HEK293 (cell line): ENCODE measurements at regions not wholly inside any gene's neighbourhood (a gene's known extent, or its start where the extent isn't known, plus 50 kb on each side); places are given as distances from the start of the nearest gene placed in this dataset.

Experiments used
- CTCF ChIA-PET: fragments of 350-600 bp; formaldehyde crosslinking; extraction: SDS; loops from one replicate; lab custom pipeline; 2021; ENCODE audit warnings: antibody characterized with exemption; lab: Yijun Ruan, JAX
- POLR2A ChIA-PET: fragments of 300-600 bp; formaldehyde crosslinking; extraction: SDS; loops from one replicate; lab custom pipeline; 2020; ENCODE audit warnings: antibody characterized with exemption, inconsistent platforms; lab: Yijun Ruan, JAX
- H3K27ac ChIP-seq: fragments of 200-500 bp; sonication (Bioruptor generic); 2 replicates; pipeline ENCODE4 v1.5.1; 2014; ENCODE audit warnings: low read depth, low read length, control low read depth, inconsistent platforms; ENCODE audit errors: extremely low read depth
- H3K36me3 ChIP-seq, 2 experiments: fragments of 200-500 bp in 1 of 2; sonication (Bioruptor generic) in 1 of 2; 1 replicate in 1 of 2; 2 replicates in 1 of 2; pipeline ENCODE4 v1.5.1; 2014 to 2017; ENCODE audit warnings: inconsistent platforms in 2 of 2, low read length in 2 of 2; ENCODE audit not compliant: control insufficient read depth in 2 of 2, insufficient read depth in 1 of 2
- H3K4me1 ChIP-seq: fragments of 200-500 bp; sonication (Bioruptor generic); 2 replicates; pipeline ENCODE4 v1.5.1; 2014; ENCODE audit warnings: mild to moderate bottlenecking, low read length, inconsistent platforms; ENCODE audit not compliant: control insufficient read depth, insufficient read depth
- H3K4me3 ChIP-seq: 2 replicates; pipeline ENCODE4 v1.5.1; 2011; ENCODE audit warnings: low read depth, mild to moderate bottlenecking, control low read depth, low read length, moderate library complexity
- H3K9me3 ChIP-seq: fragments of 200-500 bp; sonication (Bioruptor generic); 2 replicates; pipeline ENCODE4 v1.5.1; 2014; ENCODE audit warnings: low read depth, low read length, inconsistent platforms; ENCODE audit not compliant: control insufficient read depth, insufficient read depth
- EGR2 ChIP-seq: fragments of 450-650 bp; formaldehyde crosslinking; IDR thresholded peaks from 2 replicates; pipeline ENCODE4 v1.5.1; 2016; ENCODE audit warnings: low read depth, missing biosample characterization, missing genetic modification characterization
- KLF8 ChIP-seq: fragments of 450-650 bp; formaldehyde crosslinking; IDR thresholded peaks from 2 replicates; pipeline ENCODE4 v1.5.1; 2016; ENCODE audit warnings: missing biosample characterization, missing genetic modification characterization
- KLF9 ChIP-seq: fragments of 450-650 bp; formaldehyde crosslinking; IDR thresholded peaks from 2 replicates; pipeline ENCODE4 v1.5.1; 2016; ENCODE audit warnings: missing biosample characterization, missing genetic modification characterization, low read depth
- PBX3 ChIP-seq: sonication (generic); formaldehyde crosslinking; IDR thresholded peaks from 2 replicates; pipeline ENCODE4 v1.8.1; 2022; ENCODE audit warnings: mild to moderate bottlenecking, moderate library complexity, missing genetic modification reagents
- PRDM6 ChIP-seq: fragments of 450-650 bp; formaldehyde crosslinking; IDR thresholded peaks from 2 replicates; pipeline ENCODE4 v1.5.1; 2017; ENCODE audit warnings: missing biosample characterization, missing genetic modification characterization
- WT1 ChIP-seq: fragments of 450-650 bp; formaldehyde crosslinking; IDR thresholded peaks from 2 replicates; pipeline ENCODE4 v1.5.1; 2016; ENCODE audit warnings: missing biosample characterization, missing genetic modification characterization
- ZBTB11 ChIP-seq: fragments of 450-650 bp; formaldehyde crosslinking; conservative IDR thresholded peaks from 2 replicates; pipeline ENCODE4 v1.5.1; 2016; ENCODE audit warnings: low read depth, missing biosample characterization, missing genetic modification characterization
- ZNF112 ChIP-seq: fragments of 450-650 bp; formaldehyde crosslinking; IDR thresholded peaks from 2 replicates; pipeline ENCODE4 v1.5.0; 2017; ENCODE audit warnings: missing biosample characterization, missing genetic modification characterization
- ZNF138 ChIP-seq: fragments of 450-650 bp; formaldehyde crosslinking; IDR thresholded peaks from 2 replicates; pipeline ENCODE4 v1.5.1; 2016; ENCODE audit warnings: missing biosample characterization, missing genetic modification characterization, borderline replicate concordance
- ZNF169 ChIP-seq: fragments of 450-650 bp; formaldehyde crosslinking; IDR thresholded peaks from 2 replicates; pipeline ENCODE4 v1.5.1; 2016; ENCODE audit warnings: missing biosample characterization, missing genetic modification characterization
- ZNF266 ChIP-seq: fragments of 450-650 bp; formaldehyde crosslinking; IDR thresholded peaks from 2 replicates; pipeline ENCODE4 v1.5.1; 2016; ENCODE audit warnings: missing biosample characterization, missing genetic modification characterization, low read depth
- ZNF391 ChIP-seq: fragments of 450-650 bp; formaldehyde crosslinking; IDR thresholded peaks from 2 replicates; pipeline ENCODE4 v1.5.1; 2016; ENCODE audit warnings: low read depth, missing biosample characterization, missing genetic modification characterization, borderline replicate concordance
- ZNF398 ChIP-seq: fragments of 450-650 bp; formaldehyde crosslinking; IDR thresholded peaks from 2 replicates; pipeline ENCODE4 v1.5.1; 2017; ENCODE audit warnings: missing biosample characterization, missing genetic modification characterization
- ZNF530 ChIP-seq: fragments of 450-650 bp; formaldehyde crosslinking; IDR thresholded peaks from 2 replicates; pipeline ENCODE4 v1.5.1; 2016; ENCODE audit warnings: low read depth, missing biosample characterization, missing genetic modification characterization
- ZNF600 ChIP-seq: fragments of 450-650 bp; formaldehyde crosslinking; IDR thresholded peaks from 2 replicates; pipeline ENCODE4 v1.5.1; 2016; ENCODE audit warnings: missing biosample characterization, missing genetic modification characterization
- ZNF610 ChIP-seq: fragments of 450-650 bp; formaldehyde crosslinking; IDR thresholded peaks from 2 replicates; pipeline ENCODE4 v1.5.1; 2016; ENCODE audit warnings: missing biosample characterization, missing genetic modification characterization, borderline replicate concordance
- ZNF654 ChIP-seq: fragments of 450-650 bp; formaldehyde crosslinking; IDR thresholded peaks from 2 replicates; pipeline ENCODE4 v1.5.1; 2016; ENCODE audit warnings: low read depth, missing biosample characterization, missing genetic modification characterization
- ZNF660 ChIP-seq: fragments of 450-650 bp; IDR thresholded peaks from 2 replicates; pipeline ENCODE4 v1.5.1; 2018; ENCODE audit warnings: missing biosample characterization, mild to moderate bottlenecking, missing genetic modification characterization
- ZNF677 ChIP-seq: fragments of 450-650 bp; IDR thresholded peaks from 2 replicates; pipeline ENCODE4 v1.5.0; 2018; ENCODE audit warnings: missing biosample characterization, mild to moderate bottlenecking, missing genetic modification characterization, moderate library complexity
- ZNF704 ChIP-seq: fragments of 450-650 bp; formaldehyde crosslinking; IDR thresholded peaks from 2 replicates; pipeline ENCODE4 v1.5.1; 2016; ENCODE audit warnings: missing biosample characterization, missing genetic modification characterization
- ZXDB ChIP-seq: fragments of 450-650 bp; formaldehyde crosslinking; IDR thresholded peaks from 2 replicates; pipeline ENCODE4 v1.5.1; 2016; ENCODE audit warnings: missing biosample characterization, missing genetic modification characterization

GRCh38 chr9:111176511-111176910, 138.2 kb upstream of the LPAR1 start (continued):
- TF ChIP-seq ZNF398 (tag by site-specific recombination), result no peak
- TF ChIP-seq PRDM6 (tag by site-specific recombination), result no peak
- TF ChIP-seq ZXDB (tag by site-specific recombination), result no peak
- TF ChIP-seq ZNF660 (tag by site-specific recombination), result no peak
- no peak for TF ChIP-seq PBX3 (CRISPR knock-in tag)
- TF ChIP-seq ZNF112 (tag by site-specific recombination), result no peak
- TF ChIP-seq ZNF138 (tag by site-specific recombination), result no peak

- ChIA-PET CTCF (no interaction called here), POLR2A (no interaction called here)
- Histone ChIP-seq H3K27ac (no peak overlapping the region), H3K36me3 (no peaks in the 10 kb centered on the region), H3K4me3 (no peak overlapping the region), H3K9me3 (no peaks in the 10 kb centered on the region), H3K4me1 (no peaks in the 10 kb centered on the region; the same call in 1 of the 2 replicates)
- TF ChIP-seq ZNF169 (tag by site-specific recombination) (no peak), ZNF600 (no peak), ZNF704 (tag by site-specific recombination) (no peak), ZNF530 (tag by site-specific recombination) (no peak), ZNF677 (tag by site-specific recombination) (no peak), ZNF391 (no peak), ZNF654 (tag by site-specific recombination) (no peak), KLF9 (tag by site-specific recombination) (no peak), ZNF610 (no peak), EGR2 (tag by site-specific recombination) (no peak), ZNF266 (tag by site-specific recombination) (no peak), PRDM6 (tag by site-specific recombination) (no peak), KLF8 (tag by site-specific recombination) (no peak), WT1 (no peak), ZBTB11 (tag by site-specific recombination) (no peak)
Observed at GRCh38 chr9:111175350-111175749, 137.1 kb upstream of the LPAR1 start.
